Gastrocnemius medialis (tissue), 4 donors: ENCODE measurements at regions not wholly inside any gene's neighbourhood (a gene's known extent, or its start where the extent isn't known, plus 50 kb on each side); places are given as distances from the start of the nearest gene placed in this dataset.

Experiments used
- POLR2A ChIP-seq, 2 donors: fragments of 450-650 bp; IDR thresholded peaks; one replicate each; pipeline ENCODE4 v1.6.1; 2017; ENCODE audit warnings: antibody characterized with exemption in 2 of 2, mild to moderate bottlenecking in 2 of 2, moderate library complexity in 2 of 2
- TF ChIP-seq, protein P1 (sequence below), 5 experiments: fragments of 450-650 bp in 3 of 5; fragments of 200-600 bp in 2 of 5; sonication (generic) in 2 of 5; IDR thresholded peaks in 4 of 5; conservative IDR thresholded peaks in 1 of 5; 1 replicate in 4 of 5; 2 replicates in 1 of 5; pipeline ENCODE4 v1.5.1; 2016 to 2019; ENCODE audit warnings: antibody characterized with exemption in 5 of 5, mild to moderate bottlenecking in 3 of 5, moderate library complexity in 3 of 5

DNA sequence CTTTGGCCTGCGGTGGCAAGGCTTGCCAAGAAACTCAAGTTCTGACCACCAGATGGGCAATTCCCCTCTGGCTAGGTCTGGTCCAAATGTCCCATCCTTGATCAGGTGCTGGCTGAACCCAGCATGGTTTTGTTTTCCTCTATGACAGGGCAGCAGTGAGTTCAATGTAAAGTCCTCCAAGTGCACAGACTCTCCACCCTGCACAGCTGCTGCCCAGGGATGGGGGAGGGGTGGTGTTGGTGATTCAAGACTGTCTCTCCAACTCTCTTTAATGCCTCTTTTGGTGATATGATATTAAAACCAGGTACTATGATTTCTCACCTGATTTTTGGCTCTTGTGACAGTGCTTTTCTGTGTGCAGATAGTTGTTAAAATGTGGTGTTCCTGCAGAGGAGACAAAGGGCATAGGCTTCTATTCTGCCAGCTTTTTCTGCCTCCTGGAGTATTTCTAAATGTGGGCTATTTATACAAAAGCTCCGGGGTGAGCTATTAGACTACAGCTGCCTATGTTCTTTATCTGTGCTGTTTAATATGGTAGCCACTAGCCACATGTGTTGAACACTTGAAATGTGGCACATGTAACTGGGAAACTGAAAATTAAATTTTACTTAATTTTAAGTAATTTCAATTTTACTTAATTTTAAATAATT, 64.0 kb upstream of the STK39 start:
- TF ChIP-seq, protein P1, sequence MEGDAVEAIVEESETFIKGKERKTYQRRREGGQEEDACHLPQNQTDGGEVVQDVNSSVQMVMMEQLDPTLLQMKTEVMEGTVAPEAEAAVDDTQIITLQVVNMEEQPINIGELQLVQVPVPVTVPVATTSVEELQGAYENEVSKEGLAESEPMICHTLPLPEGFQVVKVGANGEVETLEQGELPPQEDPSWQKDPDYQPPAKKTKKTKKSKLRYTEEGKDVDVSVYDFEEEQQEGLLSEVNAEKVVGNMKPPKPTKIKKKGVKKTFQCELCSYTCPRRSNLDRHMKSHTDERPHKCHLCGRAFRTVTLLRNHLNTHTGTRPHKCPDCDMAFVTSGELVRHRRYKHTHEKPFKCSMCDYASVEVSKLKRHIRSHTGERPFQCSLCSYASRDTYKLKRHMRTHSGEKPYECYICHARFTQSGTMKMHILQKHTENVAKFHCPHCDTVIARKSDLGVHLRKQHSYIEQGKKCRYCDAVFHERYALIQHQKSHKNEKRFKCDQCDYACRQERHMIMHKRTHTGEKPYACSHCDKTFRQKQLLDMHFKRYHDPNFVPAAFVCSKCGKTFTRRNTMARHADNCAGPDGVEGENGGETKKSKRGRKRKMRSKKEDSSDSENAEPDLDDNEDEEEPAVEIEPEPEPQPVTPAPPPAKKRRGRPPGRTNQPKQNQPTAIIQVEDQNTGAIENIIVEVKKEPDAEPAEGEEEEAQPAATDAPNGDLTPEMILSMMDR (IDR thresholded peaks at IDR 0.05 in 4 of 5, conservative IDR thresholded peaks at IDR 0.05 in 1 of 5) = no peak
- no peak for TF ChIP-seq POLR2A (IDR thresholded peaks at IDR 0.05)
